ENCODE measurements at regions not wholly inside any gene's neighbourhood (a gene's known extent, or its start where the extent isn't known, plus 50 kb on each side); places are given as distances from the start of the nearest gene placed in this dataset.

- no peak for TF ChIP-seq MAX (IDR thresholded peaks at IDR 0.05)
- TF ChIP-seq PHF8 (conservative IDR thresholded peaks at IDR 0.05; ENCODE audit: low read depth, low read length), result no peak
- no peak for TF ChIP-seq NANOG (IDR thresholded peaks at IDR 0.05; ENCODE audit: insufficient read depth, low read depth, low read length, poor library complexity, severe bottlenecking)
- TF ChIP-seq BCL11A (IDR thresholded peaks at IDR 0.05; ENCODE audit: low read depth in 2 of 2, low read length in 2 of 2), result no peak
Observed at GRCh38 chr7:98562871-98563495, 54.1 kb upstream of the NPTX2 start (continued).
